Body of pancreas (tissue), 4 donors: ENCODE measurements at regions not wholly inside any gene's neighbourhood (a gene's known extent, or its start where the extent isn't known, plus 50 kb on each side); places are given as distances from the start of the nearest gene placed in this dataset.

Experiments
- CTCF ChIP-seq, 7 experiments: fragments of 450-650 bp in 4 of 7; fragments of 200-600 bp in 3 of 7; sonication (generic) in 3 of 7; IDR thresholded peaks; one replicate each; pipeline ENCODE4 v1.5.1; 2016 to 2019; ENCODE audit warnings: antibody characterized with exemption in 7 of 7
- POLR2A ChIP-seq, 3 donors: fragments of 450-650 bp; IDR thresholded peaks; one replicate each; pipeline ENCODE4 v1.6.1; 2016; ENCODE audit warnings: antibody characterized with exemption in 3 of 3, mild to moderate bottlenecking in 2 of 3

- TF ChIP-seq POLR2A (IDR thresholded peaks at IDR 0.05): no peak
- no peak for TF ChIP-seq CTCF (IDR thresholded peaks at IDR 0.05)
These were observed 118.8 kb upstream of the PDZRN3 start for GRCh38 chr3:73743551-73743950.
